GM21825 (cell line): ENCODE measurements at regions not wholly inside any gene's neighbourhood (a gene's known extent, or its start where the extent isn't known, plus 50 kb on each side); places are given as distances from the start of the nearest gene placed in this dataset.
"Not testable (repeated sequence)": the region's sequence is repeated elsewhere in the genome, so short reads cannot be mapped to it uniquely, and the experiment has no call there.

ENCODE experiments used
- ATAC-seq: cut with Tn5 transposase; IDR thresholded peaks from one replicate; pipeline ENCODE4 v1.9.1; 2021; ENCODE audit warnings: mild to moderate bottlenecking, moderate library complexity; ENCODE audit not compliant: unreplicated experiment

GRCh38 chr7:91397612-91398011 is 133.4 kb downstream of the FZD1 start:
- no peak for ATAC-seq

- ATAC-seq = no peak
Measured at GRCh38 chr7:91398341-91398740, 134.1 kb downstream of the FZD1 start.

GRCh38 chr7:91405092-91405788 is 141.0 kb downstream of the FZD1 start:
- no peak for ATAC-seq

GRCh38 chr7:91405873-91406272 is 141.6 kb downstream of the FZD1 start:
- ATAC-seq = not testable (repeated sequence)

- no peak for ATAC-seq
Measured at GRCh38 chr7:91407942-91408341, 143.7 kb downstream of the FZD1 start.

GRCh38 chr7:91408388-91409154 is 144.3 kb downstream of the FZD1 start:
- ATAC-seq = no peak

GRCh38 chr7:91411060-91411459 is 146.8 kb downstream of the FZD1 start:
- no peak for ATAC-seq

- no peak for ATAC-seq
Measured at GRCh38 chr7:91412298-91412697, 148.1 kb downstream of the FZD1 start.

- no peak for ATAC-seq
Measured at GRCh38 chr7:91414734-91415133, 150.5 kb downstream of the FZD1 start.

- no peak for ATAC-seq
Measured at GRCh38 chr7:91416155-91416865, 152.1 kb downstream of the FZD1 start.

GRCh38 chr7:91420606-91421005 is 156.4 kb downstream of the FZD1 start:
- no peak for ATAC-seq

GRCh38 chr7:91421018-91421417 is 156.8 kb downstream of the FZD1 start:
- ATAC-seq = no peak

- no peak for ATAC-seq
Measured at GRCh38 chr7:91424371-91424770, 160.1 kb downstream of the FZD1 start.

- no peak for ATAC-seq
Measured at GRCh38 chr7:91425149-91425548, 160.9 kb downstream of the FZD1 start.

GRCh38 chr7:91427051-91427450 is 162.8 kb downstream of the FZD1 start:
- ATAC-seq = no peak

GRCh38 chr7:91431601-91432000 is 167.4 kb downstream of the FZD1 start:
- ATAC-seq = no peak

- ATAC-seq = no peak
Measured at GRCh38 chr7:91434836-91435235, 170.6 kb downstream of the FZD1 start.

GRCh38 chr7:91435381-91436059 is 171.3 kb downstream of the FZD1 start:
- ATAC-seq = no peak

GRCh38 chr7:91436655-91437054 is 172.4 kb downstream of the FZD1 start:
- ATAC-seq = no peak

GRCh38 chr7:91440198-91440597 is 176.0 kb downstream of the FZD1 start:
- ATAC-seq = not testable (repeated sequence)

- no peak for ATAC-seq
Measured at GRCh38 chr7:91443862-91444261, 179.6 kb downstream of the FZD1 start.
